Activated CD4-positive, alpha-beta memory T cell treated with anti-CD3 and anti-CD28 coated beads, Interleukin-2, amount 10 ng/mL, durations not matched to agents 7 days and 5 days (primary cell): ENCODE measurements at regions not wholly inside any gene's neighbourhood (a gene's known extent, or its start where the extent isn't known, plus 50 kb on each side); places are given as distances from the start of the nearest gene placed in this dataset.

Experiments used
- CTCF ChIA-PET: fragments of 350-600 bp; sonication (Branson Sonifier 250); formaldehyde crosslinking; loops from one replicate; lab custom pipeline; 2021; ENCODE audit warnings: antibody characterized with exemption, inconsistent platforms; lab: Charles Lee
- POLR2A ChIA-PET: fragments of 350-600 bp; sonication (Branson Sonifier 250); formaldehyde crosslinking; loops from one replicate; lab custom pipeline; 2021; ENCODE audit warnings: antibody characterized with exemption; lab: Charles Lee
- DNase-seq: peaks from one replicate; pipeline ENCODE4 v3.0.0-alpha.2; 2020
- H3K27ac Mint-ChIP-seq: one replicate; pipeline ENCODE4 v1.8.0; 2021; ENCODE audit warnings: mild to moderate bottlenecking, mixed read lengths
- H3K27me3 Mint-ChIP-seq: one replicate; pipeline ENCODE4 v1.8.0; 2021; ENCODE audit warnings: mixed read lengths
- H3K36me3 Mint-ChIP-seq: one replicate; pipeline ENCODE4 v1.8.0; 2021; ENCODE audit warnings: low read depth, mixed read lengths
- H3K4me1 Mint-ChIP-seq: one replicate; pipeline ENCODE4 v1.8.0; 2021; ENCODE audit warnings: mixed read lengths
- H3K4me3 Mint-ChIP-seq: one replicate; pipeline ENCODE4 v1.8.0; 2021; ENCODE audit warnings: mild to moderate bottlenecking, mixed read lengths
- H3K9me3 Mint-ChIP-seq: one replicate; pipeline ENCODE4 v1.8.0; 2021; ENCODE audit warnings: mixed read lengths

DNA sequence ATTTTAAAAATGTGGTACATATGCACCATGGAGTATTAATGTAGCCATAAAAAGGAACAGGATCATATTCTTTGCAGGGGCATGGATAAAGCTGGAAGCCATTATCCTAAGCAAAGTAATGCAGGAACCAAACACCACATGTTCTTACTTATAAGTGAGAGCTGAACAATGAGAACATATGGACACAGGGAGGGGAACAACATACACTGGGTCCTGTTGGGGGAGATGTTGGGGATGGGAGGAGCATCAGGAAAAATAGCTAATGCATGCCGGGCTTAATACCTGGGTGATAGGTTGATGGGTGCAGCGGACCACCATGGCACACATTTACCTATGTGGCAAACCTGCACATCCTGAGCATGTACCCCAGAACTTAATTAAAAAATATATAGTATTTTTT lies 352.5 kb upstream of the KAZN start:
- POLR2A ChIA-PET = no interaction called here
- no peaks in the 10 kb centered on the region for H3K9me3 Mint-ChIP-seq
- H3K4me1 Mint-ChIP-seq = no peaks in the 10 kb centered on the region
- no peak overlapping the region for H3K27ac Mint-ChIP-seq
- no peak overlapping the region for H3K4me3 Mint-ChIP-seq
- CTCF ChIA-PET = no interaction called here
- no peaks in the 10 kb centered on the region for H3K27me3 Mint-ChIP-seq
- no peak for DNase-seq
- no peaks in the 10 kb centered on the region for H3K36me3 Mint-ChIP-seq

DNA sequence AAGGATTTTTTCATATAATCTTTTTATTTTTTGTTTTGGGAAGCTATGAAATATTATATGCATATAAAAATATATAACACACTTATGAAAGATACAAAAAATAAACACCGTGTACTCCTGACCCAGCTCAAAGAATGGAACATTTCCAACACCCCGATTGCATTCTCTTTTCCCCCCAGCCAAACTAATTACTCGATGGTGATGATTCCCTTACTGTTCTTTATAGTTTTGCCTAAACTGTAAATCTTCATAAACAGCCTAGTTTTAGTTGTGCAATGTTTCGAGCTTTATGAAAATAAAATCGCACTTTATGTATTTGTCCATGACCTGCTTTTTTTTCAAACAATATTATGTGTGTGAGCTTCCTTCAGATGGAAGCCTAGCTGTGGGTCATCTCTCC lies 352.0 kb upstream of the KAZN start:
- CTCF ChIA-PET = no interaction called here
- POLR2A ChIA-PET = no interaction called here
- Mint-ChIP-seq H3K27me3 (no peaks in the 10 kb centered on the region), H3K27ac (no peak overlapping the region), H3K4me1 (no peaks in the 10 kb centered on the region), H3K4me3 (no peak overlapping the region), H3K9me3 (no peaks in the 10 kb centered on the region), H3K36me3 (no peaks in the 10 kb centered on the region)
- DNase-seq = no peak

DNA sequence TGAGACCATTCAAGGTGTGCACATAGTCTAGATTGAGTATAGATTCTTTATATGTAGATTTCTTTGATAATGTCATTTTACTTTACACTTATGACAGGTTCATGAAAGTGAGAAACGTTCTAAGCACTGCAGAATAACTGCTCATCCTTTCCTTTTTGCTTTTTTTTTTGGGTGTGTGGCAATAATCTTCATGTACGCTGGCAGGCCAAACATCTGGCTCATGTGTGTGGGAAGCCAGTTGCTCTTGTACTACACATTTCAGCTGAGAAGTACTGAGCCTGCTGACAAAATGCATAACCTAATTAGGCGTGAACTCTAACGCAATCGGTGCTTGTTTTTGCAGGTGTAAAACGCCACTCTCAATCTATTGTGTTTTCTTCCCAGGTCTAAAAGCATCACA lies 350.8 kb upstream of the KAZN start:
- H3K9me3 Mint-ChIP-seq = no peaks in the 10 kb centered on the region
- POLR2A ChIA-PET = no interaction called here
- no peak overlapping the region for H3K27ac Mint-ChIP-seq

DNA sequence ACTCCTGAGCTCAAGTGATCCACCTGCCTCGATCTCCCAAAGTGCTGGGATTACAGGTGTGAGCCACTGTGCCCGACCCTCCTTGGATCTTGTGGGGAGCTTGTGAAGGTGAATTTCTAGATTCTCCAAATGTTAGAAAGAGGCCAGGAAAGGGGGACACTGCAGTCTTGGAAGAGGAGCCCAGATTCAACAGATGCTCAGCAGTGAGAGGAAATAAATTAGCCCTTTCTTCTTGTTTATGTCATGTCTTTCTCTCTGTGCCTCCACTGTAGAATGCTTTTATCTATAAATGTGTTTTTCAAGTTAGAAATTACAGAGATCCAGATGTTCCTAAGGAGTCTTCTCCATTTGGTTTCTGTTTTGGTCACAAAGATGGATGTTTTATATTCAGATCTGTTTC lies 346.6 kb upstream of the KAZN start:
- ChIA-PET CTCF (no interaction called here), POLR2A (no interaction called here)
- H3K4me3 Mint-ChIP-seq = no peak overlapping the region
- H3K9me3 Mint-ChIP-seq = no peaks in the 10 kb centered on the region
- no peaks in the 10 kb centered on the region for H3K36me3 Mint-ChIP-seq
- no peaks in the 10 kb centered on the region for H3K4me1 Mint-ChIP-seq
- DNase-seq = no peak
- no peak overlapping the region for H3K27ac Mint-ChIP-seq
- no peaks in the 10 kb centered on the region for H3K27me3 Mint-ChIP-seq

More for the DNA sequence above, 350.8 kb upstream of the KAZN start:
- DNase-seq = no peak
- H3K27me3 Mint-ChIP-seq = no peaks in the 10 kb centered on the region
- H3K4me1 Mint-ChIP-seq = no peaks in the 10 kb centered on the region
- no peak overlapping the region for H3K4me3 Mint-ChIP-seq
- CTCF ChIA-PET = no interaction called here
- H3K36me3 Mint-ChIP-seq = no peaks in the 10 kb centered on the region

DNA sequence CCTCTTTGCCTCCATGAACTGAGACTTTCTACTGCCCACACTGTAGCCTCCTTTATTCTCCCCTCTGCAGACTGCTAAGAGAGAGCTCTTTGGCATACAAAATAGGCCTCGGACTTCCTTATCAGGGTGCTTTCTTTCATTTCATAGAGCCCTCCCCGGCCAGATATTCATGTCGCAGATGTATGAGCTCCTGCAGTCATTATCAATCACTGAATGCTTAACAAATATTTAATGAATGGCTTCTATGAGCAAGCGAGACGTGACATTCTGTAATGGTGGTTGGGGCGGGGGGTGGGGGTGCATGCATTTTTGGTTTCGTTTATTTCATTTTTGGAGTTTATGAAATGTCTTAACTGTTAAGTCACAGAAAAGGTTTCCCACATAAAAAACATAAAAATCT lies 344.8 kb upstream of the KAZN start:
- Mint-ChIP-seq H3K9me3 (peaks cover under 1% of the 10 kb centered on the region), H3K36me3 (no peaks in the 10 kb centered on the region), H3K27me3 (no peaks in the 10 kb centered on the region), H3K4me1 (no peaks in the 10 kb centered on the region), H3K27ac (no peak overlapping the region), H3K4me3 (no peak overlapping the region)
- ChIA-PET CTCF (no interaction called here), POLR2A (no interaction called here)
- no peak for DNase-seq

DNA sequence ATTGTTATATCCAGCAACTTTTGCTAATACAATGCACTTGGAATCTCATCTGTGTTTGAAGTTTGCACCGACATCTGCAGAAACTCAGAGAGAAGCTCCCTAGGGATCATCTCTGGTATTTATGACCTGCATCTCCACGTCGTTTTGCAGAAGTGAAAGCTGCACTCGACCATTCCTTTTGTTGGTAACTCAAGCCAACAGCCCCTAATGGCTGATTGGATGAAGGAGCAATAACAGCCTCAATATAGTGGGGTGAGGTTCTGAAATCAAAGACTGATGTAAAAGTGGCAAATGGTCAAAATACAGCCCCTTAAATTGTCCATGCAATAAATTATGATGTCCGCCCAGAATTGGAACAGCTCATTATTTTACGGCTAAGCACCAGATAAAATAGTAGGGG lies 344.2 kb upstream of the KAZN start:
- ChIA-PET POLR2A (no interaction called here), CTCF (no interaction called here)
- Mint-ChIP-seq H3K27ac (no peak overlapping the region), H3K27me3 (no peaks in the 10 kb centered on the region), H3K4me1 (no peaks in the 10 kb centered on the region), H3K4me3 (no peak overlapping the region), H3K9me3 (peaks cover 2% of the 10 kb centered on the region), H3K36me3 (no peaks in the 10 kb centered on the region)
- DNase-seq = no peak

DNA sequence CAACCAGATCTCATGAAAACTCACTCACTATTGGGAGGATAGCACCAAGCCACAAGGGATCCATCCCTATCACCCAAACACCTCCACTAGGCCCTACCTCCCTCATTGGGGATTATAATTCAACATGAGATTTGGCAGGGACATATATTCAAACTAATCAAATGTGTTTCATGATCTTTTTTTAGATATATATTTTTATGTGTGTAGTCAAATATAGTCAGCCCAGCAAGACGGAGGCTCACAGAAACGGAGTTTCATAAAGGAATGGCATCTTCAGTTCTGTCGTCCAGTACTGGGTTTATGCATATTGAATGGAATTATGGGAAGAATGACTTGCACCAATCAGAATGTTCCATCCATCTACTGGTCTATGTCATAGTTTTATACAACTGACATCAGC lies 343.3 kb upstream of the KAZN start:
- H3K36me3 Mint-ChIP-seq = no peaks in the 10 kb centered on the region
- DNase-seq = no peak
- CTCF ChIA-PET = no interaction called here
- no peak overlapping the region for H3K4me3 Mint-ChIP-seq
- peaks cover 2% of the 10 kb centered on the region for H3K9me3 Mint-ChIP-seq
- H3K27ac Mint-ChIP-seq = no peak overlapping the region
- POLR2A ChIA-PET = no interaction called here
- H3K4me1 Mint-ChIP-seq = no peaks in the 10 kb centered on the region
- no peaks in the 10 kb centered on the region for H3K27me3 Mint-ChIP-seq

DNA sequence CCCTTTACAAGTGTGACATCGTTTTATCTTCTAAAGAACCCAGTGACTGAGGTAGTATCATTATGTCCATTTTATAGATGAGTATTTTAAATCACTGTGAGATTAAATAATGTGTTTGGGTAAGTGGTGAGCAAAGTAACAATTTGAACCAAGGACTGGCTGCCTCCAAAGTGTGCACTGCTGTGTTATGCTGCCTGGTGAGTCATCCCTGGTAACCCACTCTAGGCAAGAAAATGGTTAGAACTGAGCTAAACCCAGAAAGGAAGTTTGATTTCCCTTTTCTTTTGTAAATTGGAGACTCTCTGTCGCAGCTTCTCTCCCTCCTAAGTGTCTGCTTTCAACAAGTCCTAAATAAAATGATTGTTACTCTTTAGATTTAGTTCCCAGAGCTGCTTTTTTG lies 342.8 kb upstream of the KAZN start:
- DNase-seq = no peak
- Mint-ChIP-seq H3K9me3 (peaks cover 2% of the 10 kb centered on the region), H3K27me3 (no peaks in the 10 kb centered on the region), H3K4me1 (no peaks in the 10 kb centered on the region), H3K4me3 (no peak overlapping the region), H3K36me3 (no peaks in the 10 kb centered on the region), H3K27ac (no peak overlapping the region)
- ChIA-PET POLR2A (no interaction called here), CTCF (no interaction called here)

DNA sequence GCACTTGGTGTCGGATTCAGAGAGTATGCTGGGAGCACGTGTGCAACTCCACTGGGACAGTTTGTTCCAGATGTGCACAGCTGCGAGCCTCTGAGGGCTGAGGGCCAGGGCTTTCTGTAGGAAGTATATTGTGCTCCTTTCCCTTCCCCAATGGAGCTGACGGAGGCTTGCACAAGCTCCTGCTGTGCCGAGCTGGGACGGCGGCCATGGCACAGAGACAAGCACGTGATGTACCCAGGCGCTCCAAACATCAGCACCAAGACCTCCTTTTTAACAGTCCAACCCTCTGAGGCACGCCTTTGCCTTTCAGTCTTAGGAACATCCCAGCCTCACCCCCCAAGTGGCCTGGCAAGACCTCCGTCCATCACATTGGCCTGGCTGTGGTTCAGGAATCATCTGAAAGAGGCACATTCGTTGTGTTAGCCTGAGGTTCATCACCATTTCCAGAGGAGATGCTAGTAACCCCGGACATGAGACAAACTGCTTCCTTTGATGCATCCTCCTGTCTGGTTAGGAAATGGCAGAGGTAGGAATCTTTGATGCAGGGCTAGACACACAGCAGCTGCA lies 339.2 kb upstream of the KAZN start:
- Mint-ChIP-seq H3K9me3 (peaks cover 2% of the 10 kb centered on the region), H3K36me3 (no peaks in the 10 kb centered on the region), H3K4me3 (no peak overlapping the region), H3K4me1 (no peaks in the 10 kb centered on the region), H3K27ac (no peak overlapping the region), H3K27me3 (no peaks in the 10 kb centered on the region)
- no peak for DNase-seq
- ChIA-PET CTCF (no interaction called here), POLR2A (no interaction called here)

DNA sequence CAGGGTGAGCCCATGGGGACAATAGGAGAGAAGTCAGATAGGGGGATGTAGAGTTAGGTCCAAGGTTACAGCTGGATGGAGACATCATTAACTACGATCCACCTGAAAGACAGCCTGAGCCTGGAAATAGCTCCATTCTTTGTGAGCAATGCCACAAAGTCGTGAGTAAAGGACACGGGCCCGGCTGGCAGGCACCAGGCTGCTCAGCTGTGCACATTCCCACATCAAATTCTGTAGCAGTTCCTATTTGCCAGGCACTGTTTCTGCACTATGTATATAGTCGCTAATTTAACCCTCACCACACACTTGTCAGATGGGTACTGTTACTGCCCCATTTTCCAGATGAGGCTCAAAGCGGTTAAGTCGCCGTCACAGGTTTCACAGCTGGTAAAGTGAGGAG lies 338.0 kb upstream of the KAZN start:
- no peak for DNase-seq
- POLR2A ChIA-PET = no interaction called here

DNA sequence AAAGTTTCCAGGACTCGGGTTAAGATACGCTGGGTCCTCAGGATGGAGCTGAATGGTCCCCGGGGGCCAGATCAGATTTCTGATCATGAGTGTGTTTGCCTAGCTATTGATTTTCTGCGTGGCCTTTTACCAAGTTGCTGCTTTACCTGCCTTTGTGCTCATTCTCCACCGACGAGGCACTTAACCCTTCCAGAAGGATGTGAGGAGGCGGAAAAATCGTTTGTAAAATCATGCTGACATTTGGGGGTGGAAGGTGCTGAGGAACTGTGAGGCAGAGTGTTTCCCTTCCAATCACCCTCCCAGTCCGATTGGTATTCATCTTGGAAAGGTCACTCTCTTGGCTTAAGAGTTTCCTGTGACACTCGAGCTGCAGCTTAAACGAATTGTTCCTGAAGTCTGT lies 337.1 kb upstream of the KAZN start:
- no peaks in the 10 kb centered on the region for H3K36me3 Mint-ChIP-seq
- H3K4me1 Mint-ChIP-seq = no peaks in the 10 kb centered on the region
- CTCF ChIA-PET = no interaction called here
- no peaks in the 10 kb centered on the region for H3K27me3 Mint-ChIP-seq
- peaks cover 2% of the 10 kb centered on the region for H3K9me3 Mint-ChIP-seq
- POLR2A ChIA-PET = no interaction called here
- DNase-seq = no peak
- H3K4me3 Mint-ChIP-seq = no peak overlapping the region
- H3K27ac Mint-ChIP-seq = no peak overlapping the region

More for the DNA sequence above, 338.0 kb upstream of the KAZN start:
- Mint-ChIP-seq H3K36me3 (no peaks in the 10 kb centered on the region), H3K27me3 (no peaks in the 10 kb centered on the region), H3K27ac (no peak overlapping the region), H3K4me1 (no peaks in the 10 kb centered on the region), H3K9me3 (peaks cover 2% of the 10 kb centered on the region), H3K4me3 (no peak overlapping the region)
- CTCF ChIA-PET = no interaction called here

DNA sequence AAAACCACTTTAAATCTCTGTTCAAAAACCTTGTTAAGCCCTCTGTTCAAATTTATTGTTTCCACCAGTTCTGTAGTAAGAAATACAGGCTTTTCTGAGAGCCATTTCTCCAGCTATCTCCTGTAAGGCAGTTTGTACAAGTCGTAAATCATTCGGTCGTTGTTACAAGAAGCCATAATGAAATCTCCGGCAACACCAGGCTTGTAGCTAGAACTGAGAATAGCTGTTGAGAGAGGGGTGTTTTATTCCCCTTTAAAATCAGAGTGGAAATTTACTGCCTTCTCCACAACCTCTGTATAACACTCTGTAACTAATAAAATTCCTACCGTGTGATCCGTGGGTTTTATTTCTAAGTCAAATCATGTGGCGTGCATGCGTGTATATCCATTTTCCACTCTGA lies 335.8 kb upstream of the KAZN start:
- Mint-ChIP-seq H3K36me3 (no peaks in the 10 kb centered on the region), H3K4me1 (no peaks in the 10 kb centered on the region), H3K27me3 (no peaks in the 10 kb centered on the region), H3K27ac (no peak overlapping the region), H3K4me3 (no peak overlapping the region), H3K9me3 (peaks cover 2% of the 10 kb centered on the region)
- POLR2A ChIA-PET = no interaction called here
- DNase-seq = no peak
- CTCF ChIA-PET = no interaction called here

DNA sequence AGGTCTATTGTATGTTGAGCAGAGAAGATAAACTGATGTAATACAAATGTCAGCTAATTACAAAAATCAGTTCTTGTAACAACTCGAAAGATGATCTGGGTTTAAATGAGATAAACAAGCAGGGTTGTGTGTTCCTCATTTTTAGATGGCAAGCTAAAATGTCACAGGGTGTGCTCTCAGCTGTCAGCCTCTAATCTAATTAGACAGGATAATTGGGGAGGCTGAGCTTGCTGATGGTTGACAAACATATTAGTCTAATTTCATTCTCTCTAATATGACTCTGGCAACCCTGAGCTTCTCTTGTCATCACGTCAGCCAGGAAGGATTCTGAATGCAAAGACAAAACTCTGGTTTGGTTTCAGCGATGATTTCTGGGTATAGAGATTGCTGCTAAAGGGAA lies 335.3 kb upstream of the KAZN start:
- H3K4me3 Mint-ChIP-seq = no peak overlapping the region
- no peaks in the 10 kb centered on the region for H3K27me3 Mint-ChIP-seq
- H3K9me3 Mint-ChIP-seq = peaks cover 2% of the 10 kb centered on the region

DNA sequence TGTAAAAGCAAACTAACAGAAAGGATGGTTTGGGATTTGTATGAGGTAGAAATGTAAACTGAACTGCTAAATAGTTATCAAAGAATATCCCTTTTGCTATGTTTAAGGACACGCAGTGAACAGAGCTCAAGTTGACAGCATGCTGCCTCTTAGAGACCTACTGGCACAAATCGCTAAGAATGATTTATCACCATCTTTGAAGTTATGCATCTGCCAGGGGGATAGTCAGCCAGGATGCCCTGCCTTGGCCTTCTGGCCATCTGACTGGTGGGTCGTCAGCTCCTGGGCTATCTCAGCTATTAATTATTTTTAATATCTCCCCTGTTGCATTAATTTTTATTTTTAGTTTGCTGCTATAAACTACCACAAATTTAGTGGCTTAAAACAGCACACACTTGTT lies 334.8 kb upstream of the KAZN start:
- ChIA-PET CTCF (no interaction called here), POLR2A (no interaction called here)
- Mint-ChIP-seq H3K4me3 (no peak overlapping the region), H3K27ac (no peak overlapping the region), H3K27me3 (no peaks in the 10 kb centered on the region), H3K4me1 (no peaks in the 10 kb centered on the region), H3K36me3 (no peaks in the 10 kb centered on the region), H3K9me3 (peaks cover 2% of the 10 kb centered on the region)
- no peak for DNase-seq

More for the DNA sequence above, 335.3 kb upstream of the KAZN start:
- H3K27ac Mint-ChIP-seq = no peak overlapping the region
- DNase-seq = no peak
- ChIA-PET POLR2A (no interaction called here), CTCF (no interaction called here)
- no peaks in the 10 kb centered on the region for H3K4me1 Mint-ChIP-seq
- H3K36me3 Mint-ChIP-seq = no peaks in the 10 kb centered on the region
